ENCODE measurements at regions not wholly inside any gene's neighbourhood (a gene's known extent, or its start where the extent isn't known, plus 50 kb on each side); places are given as distances from the start of the nearest gene placed in this dataset.

GRCh38 chr11:90908074-90908473, 685.2 kb upstream of the CHORDC1 start:
- no peak for TF ChIP-seq CTCF (IDR thresholded peaks at IDR 0.05)
- TF ChIP-seq POLR2A (IDR thresholded peaks at IDR 0.05), result no peak
